GM13977 (cell line): ENCODE measurements at regions not wholly inside any gene's neighbourhood (a gene's known extent, or its start where the extent isn't known, plus 50 kb on each side); places are given as distances from the start of the nearest gene placed in this dataset.

Experiments
- DNase-seq: peaks from one replicate; pipeline ENCODE4 v3.0.0; 2012; ENCODE audit warnings: low spot score
- in situ Hi-C: fragments of 300-500 bp; cut with MboI; formaldehyde crosslinking; loops from one replicate; pipeline ENCODE4 v1.12.0; 2022; ENCODE audit warnings: low sequenced_read_pairs, low pct_unique_long_range_greater_than_20kb, mixed read lengths, inconsistent platforms; ENCODE audit not compliant: unreplicated experiment
- TF ChIP-seq, protein P1 (sequence below): IDR thresholded peaks from 2 replicates; pipeline ENCODE4 v1.5.1; 2012; ENCODE audit warnings: mild to moderate bottlenecking, control low read depth; ENCODE audit not compliant: insufficient read depth; ENCODE audit errors: extremely low read depth, missing control alignments

DNA sequence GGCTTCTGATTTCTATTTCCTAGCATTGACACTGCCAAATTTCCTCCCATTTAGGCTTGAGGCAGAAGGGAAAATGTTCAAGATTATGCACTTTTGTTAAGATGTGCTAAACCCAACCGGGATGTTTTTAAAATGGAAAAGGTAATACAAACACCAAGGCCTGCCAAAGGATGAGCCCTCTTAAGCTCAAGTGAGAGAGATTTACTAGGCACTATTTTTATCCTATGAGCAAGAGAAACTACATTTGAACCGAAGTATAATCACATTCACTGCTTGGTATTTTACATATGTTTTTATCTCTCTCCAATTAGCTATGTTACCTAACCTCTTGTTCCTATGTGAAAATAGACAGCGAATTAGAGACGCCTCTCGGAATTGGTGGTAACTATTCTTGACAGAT, 295.8 kb downstream of the GABRB3 start:
- no peak for DNase-seq
- TF ChIP-seq, protein P1, sequence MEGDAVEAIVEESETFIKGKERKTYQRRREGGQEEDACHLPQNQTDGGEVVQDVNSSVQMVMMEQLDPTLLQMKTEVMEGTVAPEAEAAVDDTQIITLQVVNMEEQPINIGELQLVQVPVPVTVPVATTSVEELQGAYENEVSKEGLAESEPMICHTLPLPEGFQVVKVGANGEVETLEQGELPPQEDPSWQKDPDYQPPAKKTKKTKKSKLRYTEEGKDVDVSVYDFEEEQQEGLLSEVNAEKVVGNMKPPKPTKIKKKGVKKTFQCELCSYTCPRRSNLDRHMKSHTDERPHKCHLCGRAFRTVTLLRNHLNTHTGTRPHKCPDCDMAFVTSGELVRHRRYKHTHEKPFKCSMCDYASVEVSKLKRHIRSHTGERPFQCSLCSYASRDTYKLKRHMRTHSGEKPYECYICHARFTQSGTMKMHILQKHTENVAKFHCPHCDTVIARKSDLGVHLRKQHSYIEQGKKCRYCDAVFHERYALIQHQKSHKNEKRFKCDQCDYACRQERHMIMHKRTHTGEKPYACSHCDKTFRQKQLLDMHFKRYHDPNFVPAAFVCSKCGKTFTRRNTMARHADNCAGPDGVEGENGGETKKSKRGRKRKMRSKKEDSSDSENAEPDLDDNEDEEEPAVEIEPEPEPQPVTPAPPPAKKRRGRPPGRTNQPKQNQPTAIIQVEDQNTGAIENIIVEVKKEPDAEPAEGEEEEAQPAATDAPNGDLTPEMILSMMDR, result no peak
- in situ Hi-C loops, result no loop called here

DNA sequence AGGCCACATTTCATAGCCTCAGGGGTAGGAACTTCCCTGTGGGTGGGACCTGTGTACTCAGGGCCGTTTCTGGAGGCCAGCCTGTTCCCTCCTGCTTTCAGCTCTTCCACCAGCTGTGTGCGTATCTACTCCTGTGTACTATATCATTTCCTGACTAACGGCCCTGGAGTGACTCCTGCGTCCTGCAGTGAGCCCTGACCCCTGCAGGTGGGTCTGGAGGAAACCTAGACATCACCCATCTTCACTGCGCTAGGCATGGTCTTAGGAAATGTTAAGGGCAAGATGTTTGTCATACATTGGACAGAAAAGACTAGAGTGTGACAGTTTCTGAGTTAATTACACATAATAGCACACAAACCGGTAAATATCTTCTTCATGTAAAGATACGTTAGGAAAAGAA, 297.3 kb downstream of the GABRB3 start:
- DNase-seq, result no peak
- in situ Hi-C loops, result no loop called here
- TF ChIP-seq, protein P1, result no peak

DNA sequence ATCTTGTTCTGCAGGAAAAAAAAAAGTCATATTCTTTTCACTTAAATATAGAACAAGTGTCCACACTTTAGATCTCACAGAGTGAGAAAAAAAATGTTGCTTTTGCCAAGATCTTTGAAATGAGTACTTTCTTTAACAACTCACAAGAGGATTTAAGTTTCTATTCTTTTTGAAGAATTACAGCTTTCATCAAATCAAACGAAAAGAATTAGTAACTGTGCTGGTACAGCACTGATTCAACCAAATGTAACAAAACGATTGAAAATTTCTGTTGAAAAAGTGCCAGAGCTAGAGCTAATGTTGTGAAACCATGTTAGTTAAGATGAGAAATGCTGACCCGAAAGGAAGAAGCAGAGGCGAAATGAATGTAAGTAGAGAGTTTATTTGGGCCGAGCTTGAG, 300.2 kb downstream of the GABRB3 start:
- DNase-seq, result no peak
- in situ Hi-C loops, result no loop called here
- TF ChIP-seq, protein P1, result no peak

DNA sequence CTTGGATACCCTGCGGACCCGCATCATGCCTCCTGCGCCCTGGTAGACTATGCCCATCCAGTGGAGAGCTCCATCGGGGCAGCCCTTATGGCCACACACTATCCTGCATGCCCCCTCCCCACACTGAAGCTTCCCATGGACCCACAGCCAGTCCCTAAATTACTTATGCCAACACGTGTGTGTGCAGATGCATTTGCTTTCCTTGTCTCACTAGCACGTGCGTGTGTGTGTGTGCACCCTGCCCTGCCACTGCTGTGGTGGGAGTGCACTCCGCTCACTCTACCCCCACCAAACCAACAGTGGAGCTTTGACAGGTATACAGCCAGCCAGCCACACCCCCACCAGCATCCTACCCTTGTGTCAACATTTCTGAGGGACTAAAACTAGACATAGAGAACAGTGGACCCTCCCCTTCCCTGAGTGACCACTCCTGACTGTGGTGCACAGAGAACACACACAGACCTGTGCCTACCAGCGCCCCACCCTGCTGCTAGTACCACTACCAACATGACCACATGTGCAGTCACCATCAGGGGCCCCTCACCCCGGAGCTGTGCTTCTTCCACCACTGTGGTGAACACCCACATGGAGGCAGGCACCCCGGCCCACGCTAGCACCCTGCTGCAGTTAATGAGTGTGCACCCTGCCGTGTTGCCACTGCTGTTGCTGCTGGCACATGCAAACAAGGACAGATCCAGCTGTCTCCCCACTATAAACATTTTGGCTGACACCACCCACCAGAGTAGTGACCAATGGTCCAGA, 310.8 kb downstream of the GABRB3 start:
- DNase-seq, result no peak
- TF ChIP-seq, protein P1, result no peak
- in situ Hi-C loops, result no loop called here

DNA sequence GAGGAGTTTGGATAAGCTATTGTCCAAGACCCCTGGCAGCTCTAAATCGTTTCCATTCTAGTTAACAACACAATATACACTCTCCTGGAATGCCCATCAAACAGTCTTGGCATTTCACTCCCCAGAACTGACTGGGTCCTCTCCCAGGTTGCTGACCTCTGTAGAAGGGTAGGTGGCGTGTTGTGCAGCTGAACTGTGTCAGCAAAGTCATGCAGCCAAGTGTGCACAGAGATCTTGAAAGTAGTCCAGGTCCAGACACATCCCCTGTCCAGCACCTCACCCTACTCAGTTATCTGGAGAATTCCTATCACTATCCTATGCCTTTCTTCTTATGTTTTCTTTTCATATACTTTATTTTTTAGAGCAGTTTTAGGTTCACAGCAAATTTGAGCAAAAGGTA, 312.7 kb downstream of the GABRB3 start:
- no peak for DNase-seq
- TF ChIP-seq, protein P1, result no peak
- in situ Hi-C loops, result no loop called here

DNA sequence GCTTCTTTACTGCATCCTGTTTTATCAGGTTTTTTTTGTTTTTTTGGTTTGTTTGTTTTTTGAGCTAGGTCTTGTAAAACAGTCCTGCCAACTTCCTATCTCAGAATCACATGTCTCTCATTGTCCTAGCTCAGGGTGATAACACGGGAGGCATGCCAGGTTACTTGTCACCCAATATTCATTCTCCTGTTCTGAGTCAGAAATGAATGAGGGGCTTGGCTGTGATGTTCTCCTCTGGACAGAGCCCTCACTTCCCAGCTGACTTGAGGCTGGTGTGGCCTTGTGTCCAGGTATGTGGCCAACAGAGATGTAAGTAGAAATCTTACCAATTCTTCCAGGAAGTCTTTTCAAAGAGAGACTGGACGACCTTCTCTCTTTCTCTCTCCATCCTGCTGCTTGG, 317.0 kb downstream of the GABRB3 start:
- in situ Hi-C loops, result no loop called here
- TF ChIP-seq, protein P1, result no peak
- DNase-seq, result no peak

DNA sequence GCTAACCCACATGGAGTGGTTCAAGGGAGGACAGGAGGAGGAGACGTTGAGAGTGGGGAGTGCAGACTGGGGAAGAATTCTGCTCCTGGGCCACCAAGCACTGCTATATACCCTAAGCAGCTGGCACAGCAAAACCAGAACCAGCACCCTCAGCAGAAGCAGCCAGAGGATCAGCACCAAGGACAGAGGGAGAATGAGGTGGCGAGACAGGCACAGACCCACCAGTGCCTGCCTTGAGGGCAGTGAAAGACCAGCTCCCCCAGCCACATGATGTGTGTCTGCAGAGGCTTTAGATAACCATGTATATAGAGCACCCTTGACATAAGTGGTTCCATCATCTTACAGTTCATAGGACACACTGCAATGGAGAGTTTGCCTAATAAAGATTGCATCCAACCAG, 319.0 kb downstream of the GABRB3 start:
- DNase-seq, result no peak
- in situ Hi-C loops, result no loop called here
- TF ChIP-seq, protein P1, result no peak
